ENCODE measurements at regions not wholly inside any gene's neighbourhood (a gene's known extent, or its start where the extent isn't known, plus 50 kb on each side); places are given as distances from the start of the nearest gene placed in this dataset.
"Not testable (repeated sequence)": the region's sequence is repeated elsewhere in the genome, so short reads cannot be mapped to it uniquely, and the experiment has no call there.

DNA sequence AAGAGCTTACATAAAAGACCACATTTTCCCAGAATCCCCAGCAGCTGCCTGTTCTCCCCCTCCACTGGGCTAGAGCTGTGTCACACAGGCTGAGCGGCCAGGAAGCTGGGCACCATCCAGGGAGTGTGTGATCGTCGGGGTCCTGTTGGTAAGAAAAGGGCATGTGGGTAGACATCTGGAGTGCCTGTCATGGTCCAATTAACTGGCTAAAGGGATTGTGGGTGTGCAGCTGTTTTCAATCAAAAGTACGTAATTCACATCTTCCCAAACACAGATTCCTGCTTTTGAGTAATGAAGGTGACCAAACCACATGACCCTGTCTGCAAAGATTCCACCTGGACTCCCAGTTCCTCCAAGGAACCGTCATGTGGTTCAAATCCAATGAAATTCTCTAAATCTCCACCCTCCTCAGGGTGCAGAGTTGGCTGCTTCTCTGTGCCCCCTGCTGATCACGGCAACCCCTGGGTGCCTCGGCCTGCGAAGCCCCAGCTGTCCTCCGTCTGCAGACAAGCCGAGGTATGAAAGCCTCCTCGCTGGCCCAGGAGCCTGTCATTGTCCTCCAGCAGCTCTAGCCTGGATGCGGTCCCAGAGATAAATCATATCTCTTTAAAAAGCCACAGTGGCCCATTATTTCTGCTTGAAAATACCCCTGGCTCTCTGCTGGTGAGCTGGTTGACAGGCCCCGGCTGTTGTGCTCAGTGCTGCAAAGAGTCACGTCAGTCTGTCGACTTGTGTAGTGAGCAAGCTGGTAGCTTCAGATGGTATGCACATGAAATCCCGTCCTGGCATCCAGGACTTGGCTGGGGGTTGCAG lies 172.9 kb upstream of the SULF2 start:
- not testable (repeated sequence) for TF ChIP-seq POLR2AphosphoS5, POLR2A, TAF1 (IDR thresholded peaks at IDR 0.05; ENCODE audit: low read depth, low read length)
